HCT116 (cell line): ENCODE measurements at regions not wholly inside any gene's neighbourhood (a gene's known extent, or its start where the extent isn't known, plus 50 kb on each side); places are given as distances from the start of the nearest gene placed in this dataset.

Experiments used
- ATAC-seq: fragments of 200-7000 bp; cut with Tn5 transposase; 2 replicates; pipeline ENCODE4 v1.9.1; 2020; ENCODE audit warnings: mild to moderate bottlenecking, moderate library complexity
- BruUV-seq: library from RNA; stranded (reverse); fragments of 400-500 nt; replicated peaks from 2 replicates; lab custom pipeline; 2021; lab: Mats Ljungman, UMichigan
- CTCF ChIA-PET: fragments of 300-600 bp; sonication (Branson Sonifier 250); formaldehyde crosslinking; loops from one replicate; lab custom pipeline; 2021; ENCODE audit warnings: antibody characterized with exemption; lab: Charles Lee
- POLR2A ChIA-PET: fragments of 300-600, 350-600 bp; sonication (Branson Sonifier 250); formaldehyde crosslinking; loops from one replicate; lab custom pipeline; 2021; ENCODE audit warnings: antibody characterized with exemption; lab: Charles Lee
- RAD21 ChIA-PET, 2 experiments: fragments of 300-600 bp; sonication (Branson Sonifier 250); formaldehyde crosslinking; loops; one replicate each; lab custom pipeline; 2023; ENCODE audit warnings: low total read pairs in 2 of 2; ENCODE audit not compliant: uncharacterized antibody in 2 of 2, unreplicated experiment in 2 of 2, low non-redundant PET in 1 of 2; lab: Charles Lee
- DNase-seq: peaks from one replicate; pipeline ENCODE4 v3.0.0-alpha.2; 2010; ENCODE audit warnings: low read depth, low spot score
- H2AFZ ChIP-seq: fragments of 200-600 bp; shearing (Covaris generic), sonication (generic); 2 replicates; pipeline ENCODE4 v1.6.1; 2017; ENCODE audit warnings: low read depth, mixed run types, mixed read lengths, antibody characterized with exemption, low read length; ENCODE audit not compliant: poor library complexity, severe bottlenecking
- H3K27ac ChIP-seq: 2 replicates; pipeline ENCODE4 v1.5.1; 2012; ENCODE audit warnings: low read depth, low read length
- H3K27me3 ChIP-seq: fragments of 200-600 bp; sonication (generic); 2 replicates; pipeline ENCODE4 v1.6.1; 2016; ENCODE audit warnings: mixed run types, low read length, mixed read lengths; ENCODE audit not compliant: insufficient read depth
- H3K36me3 ChIP-seq, 2 experiments: fragments of 200-500 bp in 1 of 2; fragments of 200-600 bp in 1 of 2; sonication (Bioruptor generic) in 1 of 2; sonication (generic) in 1 of 2; 2 replicates each; pipeline versions ENCODE4 v1.5.1 to v1.6.1; 2014 to 2016; ENCODE audit warnings: low read length in 2 of 2, inconsistent platforms in 1 of 2, mixed read lengths in 1 of 2, mixed run types in 1 of 2; ENCODE audit not compliant: insufficient read depth in 2 of 2, control insufficient read depth in 1 of 2
- H3K4me1 ChIP-seq, 2 experiments: fragments of 200-600 bp in 1 of 2; sonication (generic) in 1 of 2; 2 replicates each; pipeline versions ENCODE4 v1.5.1 to v1.6.1; 2012 to 2017; ENCODE audit warnings: low read length in 2 of 2, inconsistent platforms in 1 of 2, mild to moderate bottlenecking in 1 of 2, mixed read lengths in 1 of 2, mixed run types in 1 of 2, moderate library complexity in 1 of 2; ENCODE audit not compliant: insufficient read depth in 2 of 2, control insufficient read depth in 1 of 2
- H3K4me2 ChIP-seq: fragments of 200-600 bp; sonication (generic); 2 replicates; pipeline ENCODE4 v1.6.1; 2017; ENCODE audit warnings: mixed run types, low read length, mixed read lengths
- H3K4me3 ChIP-seq, 2 experiments: fragments of 200-600 bp in 1 of 2; sonication (generic) in 1 of 2; replicated peaks in 1 of 2; 2 replicates each; pipeline ENCODE4 v1.5.1; 2011 to 2016; ENCODE audit warnings: low read length in 2 of 2, control low read depth in 1 of 2, low read depth in 1 of 2, mild to moderate bottlenecking in 1 of 2, mixed read lengths in 1 of 2, mixed run types in 1 of 2
- H3K79me2 ChIP-seq: fragments of 200-600 bp; sonication (generic); 2 replicates; pipeline ENCODE4 v1.6.1; 2017; ENCODE audit warnings: mild to moderate bottlenecking, mixed run types, low read length, moderate library complexity, mixed read lengths; ENCODE audit not compliant: insufficient read depth
- H3K9ac ChIP-seq: fragments of 200-600 bp; sonication (generic); 2 replicates; pipeline ENCODE4 v1.6.1; 2016; ENCODE audit warnings: low read length, mixed read lengths
- H3K9me2 ChIP-seq: fragments of 200-600 bp; sonication (generic), shearing (Covaris generic); 2 replicates; pipeline ENCODE4 v1.6.1; 2017; ENCODE audit warnings: mixed run types, mild to moderate bottlenecking, moderate library complexity; ENCODE audit not compliant: insufficient read depth
- H3K9me3 ChIP-seq, 2 experiments: fragments of 200-500 bp in 1 of 2; fragments of 200-600 bp in 1 of 2; sonication (Bioruptor generic) in 1 of 2; sonication (generic) in 1 of 2; 2 replicates each; pipeline ENCODE4 v1.6.1; 2014 to 2017; ENCODE audit warnings: low read length in 2 of 2, mixed read lengths in 2 of 2, inconsistent platforms in 1 of 2, low read depth in 1 of 2, mild to moderate bottlenecking in 1 of 2, mixed run types in 1 of 2, moderate library complexity in 1 of 2; ENCODE audit not compliant: control insufficient read depth in 1 of 2, insufficient read depth in 1 of 2
- H4K20me1 ChIP-seq: fragments of 200-600 bp; sonication (generic), shearing (Covaris generic); 2 replicates; pipeline ENCODE4 v1.6.1; 2017; ENCODE audit warnings: mixed run types, mild to moderate bottlenecking, moderate library complexity; ENCODE audit not compliant: insufficient read depth
- CEBPB ChIP-seq: IDR thresholded peaks from 2 replicates; pipeline ENCODE4 v1.6.1; 2012; ENCODE audit warnings: low read depth
- ELF1 ChIP-seq: IDR thresholded peaks from 2 replicates; pipeline ENCODE4 v1.6.1; 2012; ENCODE audit warnings: low read depth, borderline replicate concordance
- EZH2 ChIP-seq: fragments of 200-600 bp; sonication (generic); IDR thresholded peaks from 2 replicates; pipeline ENCODE4 v1.6.1; 2017; ENCODE audit warnings: antibody characterized with exemption, mixed run types
- FOSL1 ChIP-seq: IDR thresholded peaks from 2 replicates; pipeline ENCODE4 v1.6.1; 2012; ENCODE audit warnings: low read depth
- JUND ChIP-seq: IDR thresholded peaks from 2 replicates; pipeline ENCODE4 v1.6.1; 2012
- POLR2A ChIP-seq: IDR thresholded peaks from 2 replicates; pipeline ENCODE4 v1.7.0; 2011; ENCODE audit warnings: borderline replicate concordance; ENCODE audit not compliant: insufficient read depth, insufficient read length; ENCODE audit errors: extremely low read depth
- POLR2AphosphoS5 ChIP-seq: IDR thresholded peaks from 2 replicates; pipeline ENCODE4 v1.6.1; 2011; ENCODE audit warnings: mild to moderate bottlenecking, low read depth, low read length, moderate library complexity
- RAD21 ChIP-seq: IDR thresholded peaks from 2 replicates; pipeline ENCODE4 v1.6.1; 2012; ENCODE audit warnings: low read depth, mild to moderate bottlenecking
- SIN3A ChIP-seq: IDR thresholded peaks from 2 replicates; pipeline ENCODE4 v1.6.1; 2012; ENCODE audit warnings: low read depth
- SP1 ChIP-seq: IDR thresholded peaks from 2 replicates; pipeline ENCODE4 v1.6.1; 2012; ENCODE audit warnings: low read depth
- SRF ChIP-seq: IDR thresholded peaks from 2 replicates; pipeline ENCODE4 v1.6.1; 2012; ENCODE audit warnings: low read depth
- YY1 ChIP-seq: IDR thresholded peaks from 2 replicates; pipeline ENCODE4 v1.6.1; 2011; ENCODE audit warnings: low read length, low read depth, moderate library complexity, mild to moderate bottlenecking; ENCODE audit not compliant: insufficient replicate concordance; ENCODE audit errors: extremely low read depth
- ZNF274 ChIP-seq: fragments of 200-500 bp; sonication (Bioruptor generic); IDR thresholded peaks from 2 replicates; pipeline ENCODE4 v1.6.1; 2014; ENCODE audit warnings: mild to moderate bottlenecking, low read depth, low read length, inconsistent platforms
- intact Hi-C: fragments of 100-400 bp; cut with micrococcal nuclease; formaldehyde crosslinking; loops from 2 replicates; pipeline ENCODE4 v1.10.0; 2022
- TF ChIP-seq, protein P1 (sequence below): IDR thresholded peaks from 2 replicates; pipeline ENCODE4 v1.6.1; 2012
- TF ChIP-seq, protein P2 (sequence below): IDR thresholded peaks from 2 replicates; pipeline ENCODE4 v1.6.1; 2012
- TF ChIP-seq, protein P3 (sequence below): IDR thresholded peaks from 2 replicates; pipeline ENCODE4 v1.6.1; 2011; ENCODE audit warnings: mild to moderate bottlenecking, low read length, moderate library complexity; ENCODE audit not compliant: insufficient replicate concordance; ENCODE audit errors: extremely low read depth

DNA sequence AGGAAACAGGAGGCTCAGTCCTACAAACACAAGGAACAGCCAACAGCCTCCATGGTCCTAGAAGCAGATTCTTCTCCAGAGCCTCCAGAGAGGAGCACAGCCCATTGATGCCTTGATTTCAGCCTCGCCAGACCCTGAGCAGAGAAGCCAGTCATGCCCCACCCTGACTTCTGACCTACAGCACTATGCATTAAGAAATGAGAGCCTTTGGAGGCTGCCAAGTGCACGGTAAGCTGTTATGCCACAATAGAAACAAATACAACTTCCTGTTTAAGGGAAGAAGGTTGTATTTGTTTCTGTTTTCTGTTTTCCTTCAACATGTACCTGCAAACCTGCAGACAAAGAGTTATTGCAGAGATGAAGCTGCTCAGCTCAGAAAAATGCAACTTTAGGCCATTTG, 181.3 kb upstream of the AGAP1 start:
- no peak overlapping the region for H3K4me2 ChIP-seq
- RAD21 ChIA-PET, result no interaction called here

More for the DNA sequence above, 181.3 kb upstream of the AGAP1 start:
- Histone ChIP-seq H3K36me3 (no peaks in the 10 kb centered on the region), H3K9ac (no peak overlapping the region), H3K9me2 (no peaks in the 10 kb centered on the region), H2AFZ (no peak overlapping the region), H3K9me3 (no peaks in the 10 kb centered on the region), H3K79me2 (no peaks in the 10 kb centered on the region), H3K4me1 (peaks cover 0 to 12% of the 10 kb centered on the region in 2 experiments; a peak in 2 of 4 replicates), H4K20me1 (no peaks in the 10 kb centered on the region), H3K27ac (no peak overlapping the region), H3K27me3 (no peaks in the 10 kb centered on the region), H3K4me3 (no peak overlapping the region)
- DNase-seq, result no peak
- ChIA-PET POLR2A (no interaction called here), CTCF (no interaction called here)
- intact Hi-C loops, result no loop called here
- ATAC-seq, result no peak
- no TSS peak for BruUV-seq
- no peak for TF ChIP-seq CEBPB
- no peak for TF ChIP-seq ELF1
- TF ChIP-seq SRF, result no peak
- no peak for TF ChIP-seq FOSL1
- TF ChIP-seq EZH2, result no peak
- TF ChIP-seq POLR2A, result no peak
- TF ChIP-seq, protein P1, sequence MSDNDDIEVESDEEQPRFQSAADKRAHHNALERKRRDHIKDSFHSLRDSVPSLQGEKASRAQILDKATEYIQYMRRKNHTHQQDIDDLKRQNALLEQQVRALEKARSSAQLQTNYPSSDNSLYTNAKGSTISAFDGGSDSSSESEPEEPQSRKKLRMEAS, result no peak
- no peak for TF ChIP-seq SP1
- TF ChIP-seq ZNF274, result no peak
- no peak for TF ChIP-seq POLR2AphosphoS5
- TF ChIP-seq, protein P2, sequence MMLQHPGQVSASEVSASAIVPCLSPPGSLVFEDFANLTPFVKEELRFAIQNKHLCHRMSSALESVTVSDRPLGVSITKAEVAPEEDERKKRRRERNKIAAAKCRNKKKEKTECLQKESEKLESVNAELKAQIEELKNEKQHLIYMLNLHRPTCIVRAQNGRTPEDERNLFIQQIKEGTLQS, result no peak
- no peak for TF ChIP-seq JUND
- no peak for TF ChIP-seq SIN3A
- no peak for TF ChIP-seq YY1
- no peak for TF ChIP-seq RAD21
- TF ChIP-seq, protein P3, sequence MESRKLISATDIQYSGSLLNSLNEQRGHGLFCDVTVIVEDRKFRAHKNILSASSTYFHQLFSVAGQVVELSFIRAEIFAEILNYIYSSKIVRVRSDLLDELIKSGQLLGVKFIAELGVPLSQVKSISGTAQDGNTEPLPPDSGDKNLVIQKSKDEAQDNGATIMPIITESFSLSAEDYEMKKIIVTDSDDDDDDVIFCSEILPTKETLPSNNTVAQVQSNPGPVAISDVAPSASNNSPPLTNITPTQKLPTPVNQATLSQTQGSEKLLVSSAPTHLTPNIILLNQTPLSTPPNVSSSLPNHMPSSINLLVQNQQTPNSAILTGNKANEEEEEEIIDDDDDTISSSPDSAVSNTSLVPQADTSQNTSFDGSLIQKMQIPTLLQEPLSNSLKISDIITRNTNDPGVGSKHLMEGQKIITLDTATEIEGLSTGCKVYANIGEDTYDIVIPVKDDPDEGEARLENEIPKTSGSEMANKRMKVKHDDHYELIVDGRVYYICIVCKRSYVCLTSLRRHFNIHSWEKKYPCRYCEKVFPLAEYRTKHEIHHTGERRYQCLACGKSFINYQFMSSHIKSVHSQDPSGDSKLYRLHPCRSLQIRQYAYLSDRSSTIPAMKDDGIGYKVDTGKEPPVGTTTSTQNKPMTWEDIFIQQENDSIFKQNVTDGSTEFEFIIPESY, result no peak
